ENCODE measurements at regions not wholly inside any gene's neighbourhood (a gene's known extent, or its start where the extent isn't known, plus 50 kb on each side); places are given as distances from the start of the nearest gene placed in this dataset.
"Not testable (repeated sequence)": the region's sequence is repeated elsewhere in the genome, so short reads cannot be mapped to it uniquely, and the experiment has no call there.

GRCh38 chr7:15143936-15144335 is 241.4 kb upstream of the DGKB start:
- H3K27me3 Mint-ChIP-seq (ENCODE audit: low read depth): no peaks in the 10 kb centered on the region
- H3K36me3 Mint-ChIP-seq (ENCODE audit: low read depth): no peaks in the 10 kb centered on the region
- no peak overlapping the region for H3K27ac Mint-ChIP-seq
- no peaks in the 10 kb centered on the region for H3K4me1 Mint-ChIP-seq (ENCODE audit: low read depth)
- no peak overlapping the region for H3K4me3 Mint-ChIP-seq
- ChIA-PET POLR2A (no interaction called here), CTCF (no interaction called here)
- ATAC-seq: no peak
- DNase-seq: no peak
- H3K9me3 Mint-ChIP-seq (ENCODE audit: insufficient read depth): peaks cover 7% of the 10 kb centered on the region

DNA sequence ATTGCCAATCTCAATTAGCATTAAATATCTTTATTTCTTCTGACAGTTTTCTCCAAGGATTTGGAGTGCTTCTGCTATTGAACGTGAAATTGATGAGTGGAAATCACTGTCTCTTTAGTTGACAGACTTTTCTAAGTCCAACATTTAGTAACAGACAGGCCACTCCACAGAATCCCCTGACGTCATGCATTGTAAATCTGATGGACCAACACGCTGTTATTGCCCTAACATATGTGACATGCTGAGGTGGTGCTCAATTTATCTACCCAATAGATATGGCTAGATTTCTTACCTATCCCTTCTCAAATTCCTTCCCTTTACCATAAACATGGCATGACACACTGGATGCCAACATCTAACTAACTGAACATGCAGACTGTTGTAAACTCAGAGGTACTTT is 240.6 kb upstream of the DGKB start:
- no peak overlapping the region for H3K27ac Mint-ChIP-seq
- H3K4me3 Mint-ChIP-seq: no peak overlapping the region
- no peaks in the 10 kb centered on the region for H3K27me3 Mint-ChIP-seq (ENCODE audit: low read depth)
- DNase-seq: no peak
- H3K9me3 Mint-ChIP-seq (ENCODE audit: insufficient read depth): peaks cover 4% of the 10 kb centered on the region
- no peaks in the 10 kb centered on the region for H3K36me3 Mint-ChIP-seq (ENCODE audit: low read depth)
- POLR2A ChIA-PET: no interaction called here
- ATAC-seq: no peak
- no peaks in the 10 kb centered on the region for H3K4me1 Mint-ChIP-seq (ENCODE audit: low read depth)
- CTCF ChIA-PET: no interaction called here

DNA sequence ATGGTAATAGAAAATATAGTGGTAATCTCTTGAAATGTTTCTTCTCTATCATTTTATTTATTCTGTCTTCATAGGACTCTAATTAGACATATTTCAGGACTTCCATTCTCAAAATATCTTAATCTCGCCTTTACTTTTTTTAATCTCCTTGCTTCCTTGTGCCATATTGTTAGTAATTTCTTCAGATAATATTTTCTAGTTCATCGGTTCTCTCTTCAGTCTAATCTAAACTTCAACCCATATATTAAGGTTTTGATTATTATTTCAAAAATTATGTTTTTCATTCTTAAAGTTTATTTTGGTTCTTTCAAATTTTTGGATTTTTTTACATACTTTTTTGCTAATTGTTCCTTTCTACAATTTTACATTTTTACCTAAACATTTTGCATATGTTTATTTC is 237.9 kb upstream of the DGKB start:
- no peak for ATAC-seq
- Mint-ChIP-seq H3K36me3 (ENCODE audit: low read depth) (no peaks in the 10 kb centered on the region), H3K27ac (no peak overlapping the region), H3K4me1 (ENCODE audit: low read depth) (no peaks in the 10 kb centered on the region), H3K27me3 (ENCODE audit: low read depth) (no peaks in the 10 kb centered on the region), H3K9me3 (ENCODE audit: insufficient read depth) (peaks cover 4% of the 10 kb centered on the region), H3K4me3 (no peak overlapping the region)
- no peak for DNase-seq
- ChIA-PET POLR2A (no interaction called here), CTCF (no interaction called here)

- no peaks in the 10 kb centered on the region for H3K4me1 Mint-ChIP-seq (ENCODE audit: low read depth)
- ChIA-PET POLR2A (no interaction called here), CTCF (no interaction called here)
- no peak for ATAC-seq
- H3K36me3 Mint-ChIP-seq (ENCODE audit: low read depth): no peaks in the 10 kb centered on the region
- no peak overlapping the region for H3K27ac Mint-ChIP-seq
- H3K27me3 Mint-ChIP-seq (ENCODE audit: low read depth): no peaks in the 10 kb centered on the region
- no peaks in the 10 kb centered on the region for H3K9me3 Mint-ChIP-seq (ENCODE audit: insufficient read depth)
- DNase-seq: no peak
- no peak overlapping the region for H3K4me3 Mint-ChIP-seq
Observed at GRCh38 chr7:15131661-15132060, 229.1 kb upstream of the DGKB start.

GRCh38 chr7:15130666-15131541 is 228.4 kb upstream of the DGKB start:
- ChIA-PET POLR2A (no interaction called here), CTCF (no interaction called here)
- Mint-ChIP-seq H3K36me3 (ENCODE audit: low read depth) (no peaks in the 10 kb centered on the region), H3K9me3 (ENCODE audit: insufficient read depth) (no peaks in the 10 kb centered on the region), H3K27me3 (ENCODE audit: low read depth) (no peaks in the 10 kb centered on the region), H3K4me3 (no peak overlapping the region), H3K4me1 (ENCODE audit: low read depth) (no peaks in the 10 kb centered on the region), H3K27ac (no peak overlapping the region)
- ATAC-seq (no peak), DNase-seq (no peak)

- Mint-ChIP-seq H3K4me1 (ENCODE audit: low read depth) (no peaks in the 10 kb centered on the region), H3K27ac (no peak overlapping the region), H3K36me3 (ENCODE audit: low read depth) (no peaks in the 10 kb centered on the region), H3K9me3 (ENCODE audit: insufficient read depth) (no peaks in the 10 kb centered on the region), H3K4me3 (no peak overlapping the region), H3K27me3 (ENCODE audit: low read depth) (no peaks in the 10 kb centered on the region)
- CTCF ChIA-PET: no interaction called here
- DNase-seq (no peak), ATAC-seq (no peak)
- POLR2A ChIA-PET: no interaction called here
Observed at GRCh38 chr7:15128716-15129115, 226.2 kb upstream of the DGKB start.

DNA sequence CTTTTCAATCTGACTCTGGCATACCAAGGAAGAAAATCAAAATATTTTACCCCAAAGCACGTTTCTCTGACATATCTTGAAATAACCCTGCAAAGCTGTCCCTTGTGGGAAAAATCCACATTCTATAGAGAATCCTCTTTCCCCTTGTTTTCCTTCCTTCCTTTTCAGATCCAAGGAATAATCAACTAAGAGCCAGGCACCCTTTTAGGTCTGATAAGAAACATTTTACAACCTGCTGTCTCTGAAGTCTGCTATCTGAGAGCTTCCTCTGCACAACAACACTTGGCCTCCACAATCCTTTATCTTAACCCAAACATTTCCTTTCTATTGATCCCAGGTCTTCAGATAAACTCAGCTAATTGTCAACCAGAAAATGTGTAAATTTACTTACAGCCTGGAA is 224.1 kb upstream of the DGKB start:
- H3K27me3 Mint-ChIP-seq (ENCODE audit: low read depth); H3K27ac Mint-ChIP-seq; POLR2A ChIA-PET; CTCF ChIA-PET; ATAC-seq; H3K4me1 Mint-ChIP-seq (ENCODE audit: low read depth); DNase-seq; H3K9me3 Mint-ChIP-seq (ENCODE audit: insufficient read depth); H3K4me3 Mint-ChIP-seq; H3K36me3 Mint-ChIP-seq (ENCODE audit: low read depth): not testable (repeated sequence)

- ATAC-seq (no peak), DNase-seq (no peak)
- Mint-ChIP-seq H3K27ac (no peak overlapping the region), H3K9me3 (ENCODE audit: insufficient read depth) (peaks cover 6% of the 10 kb centered on the region), H3K4me1 (ENCODE audit: low read depth) (no peaks in the 10 kb centered on the region), H3K4me3 (no peak overlapping the region), H3K27me3 (ENCODE audit: low read depth) (no peaks in the 10 kb centered on the region), H3K36me3 (ENCODE audit: low read depth) (no peaks in the 10 kb centered on the region)
- ChIA-PET CTCF (no interaction called here), POLR2A (no interaction called here)
Observed at GRCh38 chr7:15123901-15124300, 221.3 kb upstream of the DGKB start.

GRCh38 chr7:15113752-15114151 is 211.2 kb upstream of the DGKB start:
- ATAC-seq: no peak
- no peaks in the 10 kb centered on the region for H3K36me3 Mint-ChIP-seq (ENCODE audit: low read depth)
- no peak overlapping the region for H3K27ac Mint-ChIP-seq
- DNase-seq: no peak
- H3K4me3 Mint-ChIP-seq: no peak overlapping the region
- ChIA-PET CTCF (no interaction called here), POLR2A (no interaction called here)
- H3K4me1 Mint-ChIP-seq (ENCODE audit: low read depth): no peaks in the 10 kb centered on the region
- H3K27me3 Mint-ChIP-seq (ENCODE audit: low read depth): no peaks in the 10 kb centered on the region
- H3K9me3 Mint-ChIP-seq (ENCODE audit: insufficient read depth): peaks cover 6% of the 10 kb centered on the region

- Mint-ChIP-seq H3K9me3 (ENCODE audit: insufficient read depth) (peaks cover 15% of the 10 kb centered on the region), H3K36me3 (ENCODE audit: low read depth) (no peaks in the 10 kb centered on the region), H3K27ac (no peak overlapping the region), H3K27me3 (ENCODE audit: low read depth) (no peaks in the 10 kb centered on the region), H3K4me1 (ENCODE audit: low read depth) (no peaks in the 10 kb centered on the region), H3K4me3 (no peak overlapping the region)
- ChIA-PET CTCF (no interaction called here), POLR2A (no interaction called here)
- DNase-seq: no peak
- no peak for ATAC-seq
Observed at GRCh38 chr7:15105711-15106110, 203.2 kb upstream of the DGKB start.

DNA sequence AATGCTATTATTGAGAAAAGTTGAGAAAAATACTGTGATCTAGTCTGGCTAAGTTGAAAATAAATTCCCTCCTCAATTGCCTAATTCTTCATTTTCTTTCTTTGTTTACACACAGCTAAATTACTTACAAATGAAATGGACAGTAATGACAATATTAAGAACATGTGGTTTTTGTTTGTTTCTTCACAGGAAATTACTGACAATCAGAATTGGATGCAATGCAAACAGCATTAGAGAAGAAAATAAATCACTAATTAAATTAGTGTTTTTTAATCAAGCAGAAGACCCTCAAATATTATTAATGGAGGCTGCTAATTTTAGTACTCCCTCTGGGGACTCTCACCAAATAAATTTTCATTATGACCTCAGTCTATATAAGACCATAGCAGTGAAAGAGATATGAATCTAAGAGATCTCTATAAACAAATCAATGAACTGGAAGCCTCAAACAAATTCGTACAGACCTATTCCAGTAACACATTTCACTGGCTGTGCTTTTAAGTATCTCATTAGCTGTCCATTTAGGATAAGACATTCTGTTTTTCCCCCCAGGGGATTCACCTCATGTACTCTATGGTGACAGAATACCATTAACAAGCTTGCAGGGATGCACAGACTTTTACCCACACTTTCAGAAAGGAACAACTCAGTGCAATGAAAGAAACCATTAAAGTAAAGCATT is 202.0 kb upstream of the DGKB start:
- Mint-ChIP-seq H3K27ac (no peak overlapping the region), H3K9me3 (ENCODE audit: insufficient read depth) (peaks cover 11% of the 10 kb centered on the region), H3K36me3 (ENCODE audit: low read depth) (no peaks in the 10 kb centered on the region), H3K4me3 (no peak overlapping the region), H3K27me3 (ENCODE audit: low read depth) (no peaks in the 10 kb centered on the region), H3K4me1 (ENCODE audit: low read depth) (no peaks in the 10 kb centered on the region)
- ATAC-seq: no peak
- POLR2A ChIA-PET: no interaction called here
- DNase-seq: no peak
- CTCF ChIA-PET: no interaction called here

GRCh38 chr7:15099074-15099473 is 196.5 kb upstream of the DGKB start:
- no peak overlapping the region for H3K27ac Mint-ChIP-seq
- H3K36me3 Mint-ChIP-seq (ENCODE audit: low read depth): no peaks in the 10 kb centered on the region
- ATAC-seq (no peak), DNase-seq (no peak)
- CTCF ChIA-PET: no interaction called here
- H3K4me3 Mint-ChIP-seq: no peak overlapping the region
- no peaks in the 10 kb centered on the region for H3K4me1 Mint-ChIP-seq (ENCODE audit: low read depth)
- POLR2A ChIA-PET: no interaction called here
- H3K9me3 Mint-ChIP-seq (ENCODE audit: insufficient read depth): peaks cover 9% of the 10 kb centered on the region
- no peaks in the 10 kb centered on the region for H3K27me3 Mint-ChIP-seq (ENCODE audit: low read depth)

DNA sequence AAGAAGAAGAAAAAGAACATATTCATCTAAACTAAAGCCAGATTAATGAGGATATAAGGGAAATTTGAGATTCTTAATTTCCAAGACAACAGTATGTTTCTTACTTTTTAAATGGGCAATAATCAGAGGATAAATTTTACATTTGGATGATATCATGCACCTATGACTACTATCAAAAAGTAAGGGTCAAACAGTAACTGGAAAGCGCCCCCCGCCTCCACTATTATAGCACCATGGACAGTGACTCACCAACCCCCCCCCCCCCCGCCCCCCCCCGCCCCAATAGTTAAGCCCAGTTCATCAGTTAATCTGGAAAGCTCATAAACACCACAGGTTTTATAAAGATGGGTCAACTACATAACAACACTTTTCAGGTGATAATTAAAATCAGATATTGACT is 194.3 kb upstream of the DGKB start:
- POLR2A ChIA-PET: no interaction called here

More for the DNA sequence above, 194.3 kb upstream of the DGKB start:
- Mint-ChIP-seq H3K27me3 (ENCODE audit: low read depth) (no peaks in the 10 kb centered on the region), H3K36me3 (ENCODE audit: low read depth) (no peaks in the 10 kb centered on the region), H3K9me3 (ENCODE audit: insufficient read depth) (peaks cover 3% of the 10 kb centered on the region), H3K4me3 (no peak overlapping the region), H3K4me1 (ENCODE audit: low read depth) (no peaks in the 10 kb centered on the region), H3K27ac (no peak overlapping the region)
- CTCF ChIA-PET: no interaction called here
- ATAC-seq: no peak
- DNase-seq: no peak

All from activated CD8-positive, alpha-beta T cell treated with anti-CD3 and anti-CD28 coated beads, Interleukin-2, amount 10 ng/mL, durations not matched to agents 7 days and 5 days (primary cell).